ENCODE measurements at regions not wholly inside any gene's neighbourhood (a gene's known extent, or its start where the extent isn't known, plus 50 kb on each side); places are given as distances from the start of the nearest gene placed in this dataset.
"Not testable (repeated sequence)": the region's sequence is repeated elsewhere in the genome, so short reads cannot be mapped to it uniquely, and the experiment has no call there.

GRCh38 chr2:142734770-142735169 lies 142.7 kb upstream of the KYNU start:
- Mint-ChIP-seq H3K4me1 (no peaks in the 10 kb centered on the region), H3K27me3 (no peaks in the 10 kb centered on the region), H3K27ac (no peak overlapping the region), H3K4me3 (no peak overlapping the region), H3K9me3 (ENCODE audit: insufficient read depth) (peaks cover 2% of the 10 kb centered on the region)
- Histone ChIP-seq H3K4me3 (ENCODE audit: control extremely low read depth in 1 of 5, extremely low read depth in 1 of 5, insufficient read depth in 1 of 5, low read depth in 2 of 5, low read length in 4 of 5) (no peak overlapping the region), H3K9ac (ENCODE audit: low read length) (no peak overlapping the region), H3K27ac (ENCODE audit: low read length in 2 of 2) (no peak overlapping the region), H4K20me1 (ENCODE audit: control insufficient read depth, insufficient read depth, low read length, poor library complexity, severe bottlenecking) (no peaks in the 10 kb centered on the region), H3K27me3 (replicated peaks in 1 of 4; ENCODE audit: control extremely low read depth in 1 of 4, control insufficient read depth in 3 of 4, insufficient read depth in 4 of 4, low read length in 3 of 4) (no peaks in the 10 kb centered on the region), H3K79me2 (ENCODE audit: control insufficient read depth, insufficient read depth, low read length) (no peaks in the 10 kb centered on the region), H2AFZ (ENCODE audit: insufficient read depth, low read depth, low read length, poor library complexity, severe bottlenecking) (no peak overlapping the region), H3K4me2 (replicated peaks; ENCODE audit: low read depth, low read length, poor library complexity, severe bottlenecking) (no peak overlapping the region), H3K4me1 (ENCODE audit: control insufficient read depth in 2 of 2, insufficient read depth in 2 of 2, low read length in 2 of 2) (no peaks in the 10 kb centered on the region), H3K9me3 (ENCODE audit: control extremely low read depth in 1 of 3, control insufficient read depth in 2 of 3, insufficient read depth in 1 of 3, low read length in 2 of 3) (no peaks in the 10 kb centered on the region), H3K36me3 (replicated peaks in 1 of 2; ENCODE audit: control extremely low read depth in 1 of 2, control insufficient read depth in 1 of 2, extremely low read depth in 1 of 2, insufficient read depth in 2 of 2, low read length in 1 of 2) (no peaks in the 10 kb centered on the region)
- no peak for DNase-seq
- WGBS (ENCODE audit: insufficient coverage) = 100% methylated on average over 2 of the region's 2 CpGs
- POLR2A ChIA-PET = no interaction called here
- intact Hi-C loops (cut with micrococcal nuclease) = no loop called here
- no peak for ATAC-seq (ENCODE audit: low read depth)
- TF ChIP-seq CTCF (IDR thresholded peaks at IDR 0.05) (no peak), EZH2 (IDR thresholded peaks at IDR 0.05; ENCODE audit: borderline replicate concordance, insufficient read depth, low read depth, low read length, poor library complexity, severe bottlenecking) (no peak)
- CTCF ChIA-PET = no interaction called here

- Mint-ChIP-seq H3K4me1 (no peaks in the 10 kb centered on the region), H3K27me3 (no peaks in the 10 kb centered on the region), H3K4me3 (no peak overlapping the region), H3K9me3 (ENCODE audit: insufficient read depth) (peaks cover 3% of the 10 kb centered on the region), H3K27ac (no peak overlapping the region)
- no peaks in the 10 kb centered on the region for H4K20me1 ChIP-seq (ENCODE audit: control insufficient read depth, insufficient read depth, low read length, poor library complexity, severe bottlenecking)
- H3K27ac ChIP-seq (ENCODE audit: low read length in 2 of 2) = no peak overlapping the region
- no peak overlapping the region for H3K4me2 ChIP-seq (replicated peaks; ENCODE audit: low read depth, low read length, poor library complexity, severe bottlenecking)
- H3K9me3 ChIP-seq (ENCODE audit: control extremely low read depth in 1 of 3, control insufficient read depth in 2 of 3, insufficient read depth in 1 of 3, low read length in 2 of 3) = no peaks in the 10 kb centered on the region
- H3K79me2 ChIP-seq (ENCODE audit: control insufficient read depth, insufficient read depth, low read length) = no peaks in the 10 kb centered on the region
- H3K4me3 ChIP-seq (ENCODE audit: control extremely low read depth in 1 of 5, extremely low read depth in 1 of 5, insufficient read depth in 1 of 5, low read depth in 2 of 5, low read length in 4 of 5) = no peak overlapping the region
- TF ChIP-seq CTCF (IDR thresholded peaks at IDR 0.05) (peak; percentile 41), EZH2 (IDR thresholded peaks at IDR 0.05; ENCODE audit: borderline replicate concordance, insufficient read depth, low read depth, low read length, poor library complexity, severe bottlenecking) (no peak)
- no peak for DNase-seq
- no peak for ATAC-seq (ENCODE audit: low read depth)
- H3K27me3 ChIP-seq (replicated peaks in 1 of 4; ENCODE audit: control extremely low read depth in 1 of 4, control insufficient read depth in 3 of 4, insufficient read depth in 4 of 4, low read length in 3 of 4) = no peaks in the 10 kb centered on the region
- H3K36me3 ChIP-seq (replicated peaks in 1 of 2; ENCODE audit: control extremely low read depth in 1 of 2, control insufficient read depth in 1 of 2, extremely low read depth in 1 of 2, insufficient read depth in 2 of 2, low read length in 1 of 2) = no peaks in the 10 kb centered on the region
- no peaks in the 10 kb centered on the region for H3K4me1 ChIP-seq (ENCODE audit: control insufficient read depth in 2 of 2, insufficient read depth in 2 of 2, low read length in 2 of 2)
- no CpG with 5 or more reads among the region's 3 CpGs for WGBS (ENCODE audit: insufficient coverage)
- intact Hi-C loops (cut with micrococcal nuclease) = no loop called here
- H3K9ac ChIP-seq (ENCODE audit: low read length) = no peak overlapping the region
- CTCF ChIA-PET = no interaction called here
- POLR2A ChIA-PET = no interaction called here
- H2AFZ ChIP-seq (ENCODE audit: insufficient read depth, low read depth, low read length, poor library complexity, severe bottlenecking) = no peak overlapping the region
Measured at GRCh38 chr2:142734231-142734630, 143.2 kb upstream of the KYNU start.

GRCh38 chr2:142729814-142730213 lies 147.7 kb upstream of the KYNU start:
- H3K4me3 ChIP-seq (ENCODE audit: control extremely low read depth in 1 of 5, extremely low read depth in 1 of 5, insufficient read depth in 1 of 5, low read depth in 2 of 5, low read length in 4 of 5); H3K79me2 ChIP-seq (ENCODE audit: control insufficient read depth, insufficient read depth, low read length); H4K20me1 ChIP-seq (ENCODE audit: control insufficient read depth, insufficient read depth, low read length, poor library complexity, severe bottlenecking); H3K4me1 ChIP-seq (ENCODE audit: control insufficient read depth in 2 of 2, insufficient read depth in 2 of 2, low read length in 2 of 2); H3K9ac ChIP-seq (ENCODE audit: low read length); intact Hi-C loops (cut with micrococcal nuclease); H3K27me3 Mint-ChIP-seq; H3K36me3 ChIP-seq (replicated peaks in 1 of 2; ENCODE audit: control extremely low read depth in 1 of 2, control insufficient read depth in 1 of 2, extremely low read depth in 1 of 2, insufficient read depth in 2 of 2, low read length in 1 of 2); H3K4me3 Mint-ChIP-seq; ATAC-seq (ENCODE audit: low read depth); H3K27ac ChIP-seq (ENCODE audit: low read length in 2 of 2); H3K27me3 ChIP-seq (replicated peaks in 1 of 4; ENCODE audit: control extremely low read depth in 1 of 4, control insufficient read depth in 3 of 4, insufficient read depth in 4 of 4, low read length in 3 of 4); H3K4me2 ChIP-seq (replicated peaks; ENCODE audit: low read depth, low read length, poor library complexity, severe bottlenecking); H3K9me3 Mint-ChIP-seq (ENCODE audit: insufficient read depth); POLR2A ChIA-PET; H3K27ac Mint-ChIP-seq; H2AFZ ChIP-seq (ENCODE audit: insufficient read depth, low read depth, low read length, poor library complexity, severe bottlenecking); H3K4me1 Mint-ChIP-seq; H3K9me3 ChIP-seq (ENCODE audit: control extremely low read depth in 1 of 3, control insufficient read depth in 2 of 3, insufficient read depth in 1 of 3, low read length in 2 of 3); CTCF ChIA-PET; DNase-seq: not testable (repeated sequence)
- no CpG with 5 or more reads among the region's 1 CpG for WGBS (ENCODE audit: insufficient coverage)

Data from B cell (primary cell).